ENCODE measurements at regions not wholly inside any gene's neighbourhood (a gene's known extent, or its start where the extent isn't known, plus 50 kb on each side); places are given as distances from the start of the nearest gene placed in this dataset.

DNA sequence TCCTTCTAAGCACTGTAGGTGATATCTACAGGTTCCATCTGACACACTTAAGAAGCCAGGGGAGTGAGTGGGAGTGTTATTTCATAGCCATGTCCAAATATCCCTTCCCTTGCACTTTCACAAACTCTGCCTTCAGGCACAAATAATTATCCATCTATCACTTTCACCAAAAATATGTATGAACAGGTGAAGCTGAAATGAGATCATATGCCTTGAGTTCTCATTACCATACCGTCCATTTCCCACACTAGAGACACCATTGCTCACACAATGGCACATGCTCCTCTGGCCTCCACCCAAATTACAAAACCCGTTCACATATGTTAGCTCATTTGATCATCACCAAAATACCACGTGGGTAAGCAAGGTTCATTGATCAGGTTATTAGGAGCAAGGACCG, 151.9 kb upstream of the BNIP2 start:
- Histone ChIP-seq H3K9me3 (ENCODE audit: control insufficient read depth, insufficient read depth, low read depth, low read length) (no peaks in the 10 kb centered on the region), H3K4me3 (ENCODE audit: low read depth, low read length) (no peak overlapping the region), H3K4me1 (ENCODE audit: control insufficient read depth, insufficient read depth, low read length) (no peaks in the 10 kb centered on the region; the same call in 1 of the 2 replicates), H3K36me3 (ENCODE audit: control insufficient read depth in 2 of 2, insufficient read depth in 1 of 2, low read length in 2 of 2) (no peaks in the 10 kb centered on the region), H3K27ac (ENCODE audit: extremely low read depth, low read depth, low read length) (no peak overlapping the region)
- CTCF ChIA-PET = no interaction called here
- POLR2A ChIA-PET = no interaction called here
- TF ChIP-seq ZNF416 (tag by site-specific recombination; IDR thresholded peaks at IDR 0.05) (no peak), ZNF433 (tag by site-specific recombination; IDR thresholded peaks at IDR 0.05; ENCODE audit: low read depth) (no peak), FEZF1 (tag by site-specific recombination; IDR thresholded peaks at IDR 0.05) (no peak), ZNF624 (tag by site-specific recombination; IDR thresholded peaks at IDR 0.05) (no peak), PATZ1 (tag by site-specific recombination; IDR thresholded peaks at IDR 0.05) (no peak), OVOL3 (tag by site-specific recombination; IDR thresholded peaks at IDR 0.05) (no peak), ZNF157 (tag by site-specific recombination; IDR thresholded peaks at IDR 0.05) (no peak), ZFHX2 (tag by site-specific recombination; conservative IDR thresholded peaks at IDR 0.05) (no peak), ZNF140 (tag by site-specific recombination; IDR thresholded peaks at IDR 0.05) (no peak), ZNF558 (tag by site-specific recombination; IDR thresholded peaks at IDR 0.05) (no peak), ZNF837 (tag by site-specific recombination; IDR thresholded peaks at IDR 0.05) (no peak), ZFP3 (tag by site-specific recombination; IDR thresholded peaks at IDR 0.05; ENCODE audit: low read depth) (no peak), ZNF112 (tag by site-specific recombination; IDR thresholded peaks at IDR 0.05) (no peak), ZNF221 (tag by site-specific recombination; IDR thresholded peaks at IDR 0.05; ENCODE audit: borderline replicate concordance) (no peak), ZNF621 (tag by site-specific recombination; IDR thresholded peaks at IDR 0.05) (no peak), ZNF664 (tag by site-specific recombination; IDR thresholded peaks at IDR 0.05) (no peak), ZNF114 (tag by site-specific recombination; IDR thresholded peaks at IDR 0.05) (no peak)
- TF ChIP-seq, protein P1, sequence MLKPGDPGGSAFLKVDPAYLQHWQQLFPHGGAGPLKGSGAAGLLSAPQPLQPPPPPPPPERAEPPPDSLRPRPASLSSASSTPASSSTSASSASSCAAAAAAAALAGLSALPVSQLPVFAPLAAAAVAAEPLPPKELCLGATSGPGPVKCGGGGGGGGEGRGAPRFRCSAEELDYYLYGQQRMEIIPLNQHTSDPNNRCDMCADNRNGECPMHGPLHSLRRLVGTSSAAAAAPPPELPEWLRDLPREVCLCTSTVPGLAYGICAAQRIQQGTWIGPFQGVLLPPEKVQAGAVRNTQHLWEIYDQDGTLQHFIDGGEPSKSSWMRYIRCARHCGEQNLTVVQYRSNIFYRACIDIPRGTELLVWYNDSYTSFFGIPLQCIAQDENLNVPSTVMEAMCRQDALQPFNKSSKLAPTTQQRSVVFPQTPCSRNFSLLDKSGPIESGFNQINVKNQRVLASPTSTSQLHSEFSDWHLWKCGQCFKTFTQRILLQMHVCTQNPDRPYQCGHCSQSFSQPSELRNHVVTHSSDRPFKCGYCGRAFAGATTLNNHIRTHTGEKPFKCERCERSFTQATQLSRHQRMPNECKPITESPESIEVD (tag by site-specific recombination; IDR thresholded peaks at IDR 0.05) = no peak
- TF ChIP-seq, protein P2, sequence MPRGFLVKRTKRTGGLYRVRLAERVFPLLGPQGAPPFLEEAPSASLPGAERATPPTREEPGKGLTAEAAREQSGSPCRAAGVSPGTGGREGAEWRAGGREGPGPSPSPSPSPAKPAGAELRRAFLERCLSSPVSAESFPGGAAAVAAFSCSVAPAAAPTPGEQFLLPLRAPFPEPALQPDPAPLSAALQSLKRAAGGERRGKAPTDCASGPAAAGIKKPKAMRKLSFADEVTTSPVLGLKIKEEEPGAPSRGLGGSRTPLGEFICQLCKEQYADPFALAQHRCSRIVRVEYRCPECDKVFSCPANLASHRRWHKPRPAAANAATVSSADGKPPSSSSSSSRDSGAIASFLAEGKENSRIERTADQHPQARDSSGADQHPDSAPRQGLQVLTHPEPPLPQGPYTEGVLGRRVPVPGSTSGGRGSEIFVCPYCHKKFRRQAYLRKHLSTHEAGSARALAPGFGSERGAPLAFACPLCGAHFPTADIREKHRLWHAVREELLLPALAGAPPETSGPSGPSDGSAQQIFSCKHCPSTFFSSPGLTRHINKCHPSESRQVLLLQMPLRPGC (tag by site-specific recombination; IDR thresholded peaks at IDR 0.05) = no peak

DNA sequence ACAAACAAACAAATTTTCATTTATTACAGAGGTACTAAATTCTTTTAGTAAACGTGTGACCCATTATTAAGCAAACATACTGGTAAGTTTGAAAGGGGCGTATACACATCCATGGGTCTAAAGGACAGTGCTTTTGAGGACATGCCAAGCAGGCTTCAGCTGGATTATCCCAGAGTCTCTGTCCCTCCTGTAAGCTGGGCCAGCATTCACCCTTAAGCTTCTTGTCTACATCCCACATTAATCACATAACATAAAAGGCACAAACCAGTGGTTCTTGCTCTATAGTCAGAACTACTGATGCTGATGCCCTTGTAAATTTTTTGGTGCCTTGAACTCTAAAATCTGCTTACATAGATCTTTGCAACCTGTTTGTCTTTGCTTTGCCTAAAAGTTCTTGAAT, 150.8 kb upstream of the BNIP2 start:
- H3K27ac ChIP-seq (ENCODE audit: extremely low read depth, low read depth, low read length) = no peak overlapping the region
- H3K4me1 ChIP-seq (ENCODE audit: control insufficient read depth, insufficient read depth, low read length) = no peaks in the 10 kb centered on the region; the same call in 1 of the 2 replicates
- no peak overlapping the region for H3K4me3 ChIP-seq (ENCODE audit: low read depth, low read length)
- CTCF ChIA-PET = no interaction called here
- TF ChIP-seq ZNF785 (tag by site-specific recombination; IDR thresholded peaks at IDR 0.05) = no peak
- no peak for TF ChIP-seq ELK4 (IDR thresholded peaks at IDR 0.05; ENCODE audit: borderline replicate concordance, low read depth, low read length)
- TF ChIP-seq, protein P1 (tag by site-specific recombination; IDR thresholded peaks at IDR 0.05) = no peak
- no peak for TF ChIP-seq ZNF416 (tag by site-specific recombination; IDR thresholded peaks at IDR 0.05)
- no peaks in the 10 kb centered on the region for H3K36me3 ChIP-seq (ENCODE audit: control insufficient read depth in 2 of 2, insufficient read depth in 1 of 2, low read length in 2 of 2)
- POLR2A ChIA-PET = no interaction called here
- H3K9me3 ChIP-seq (ENCODE audit: control insufficient read depth, insufficient read depth, low read depth, low read length) = no peaks in the 10 kb centered on the region
